OCI-LY7 (cell line): ENCODE measurements at regions not wholly inside any gene's neighbourhood (a gene's known extent, or its start where the extent isn't known, plus 50 kb on each side); places are given as distances from the start of the nearest gene placed in this dataset.

ENCODE experiments used
- BruUV-seq: library from RNA; stranded (reverse); fragments of 400-500 nt; replicated peaks from 2 replicates; lab custom pipeline; 2021; lab: Mats Ljungman, UMichigan
- CTCF ChIA-PET: fragments of 300-600 bp; sonication (Branson Sonifier 250); formaldehyde crosslinking; loops from one replicate; lab custom pipeline; 2022; ENCODE audit warnings: antibody characterized with exemption; ENCODE audit not compliant: unreplicated experiment; lab: Charles Lee
- POLR2A ChIA-PET: fragments of 300-600 bp; sonication (Branson Sonifier 250); formaldehyde crosslinking; loops from one replicate; lab custom pipeline; 2022; ENCODE audit warnings: antibody characterized with exemption; lab: Charles Lee
- DNase-seq: peaks from one replicate; pipeline ENCODE4 v3.0.0-alpha.2; 2015; ENCODE audit warnings: low spot score
- H2AFZ ChIP-seq: fragments of 200-600 bp; sonication (generic), shearing (Covaris generic); 2 replicates; pipeline ENCODE4 v1.6.1; 2014; ENCODE audit warnings: mild to moderate bottlenecking, antibody characterized with exemption, low read length, moderate library complexity
- H3K27ac ChIP-seq: fragments of 200-600 bp; sonication (generic); 2 replicates; pipeline ENCODE4 v1.5.1; 2014; ENCODE audit warnings: mixed run types, low read depth, mild to moderate bottlenecking, moderate library complexity, low read length, inconsistent platforms; ENCODE audit not compliant: poor library complexity, severe bottlenecking
- H3K36me3 ChIP-seq: fragments of 200-600 bp; sonication (generic); 2 replicates; pipeline ENCODE4 v1.6.1; 2014; ENCODE audit warnings: mild to moderate bottlenecking, antibody characterized with exemption, low read length, moderate library complexity, mixed read lengths; ENCODE audit not compliant: insufficient read depth
- H3K4me1 ChIP-seq: fragments of 200-600 bp; sonication (generic); 2 replicates; pipeline ENCODE4 v1.5.1; 2014; ENCODE audit warnings: mild to moderate bottlenecking, low read length; ENCODE audit not compliant: insufficient read depth, poor library complexity, severe bottlenecking
- H3K4me2 ChIP-seq: fragments of 200-600 bp; sonication (generic); 2 replicates; pipeline ENCODE4 v1.6.1; 2014; ENCODE audit warnings: mild to moderate bottlenecking, low read length
- H3K4me3 ChIP-seq: fragments of 200-600 bp; sonication (generic); 2 replicates; pipeline ENCODE4 v1.5.1; 2014; ENCODE audit warnings: mild to moderate bottlenecking, low read depth, low read length; ENCODE audit not compliant: poor library complexity, severe bottlenecking
- H3K79me2 ChIP-seq: fragments of 200-600 bp; sonication (generic); 2 replicates; pipeline ENCODE4 v1.6.1; 2016; ENCODE audit warnings: low read depth, mild to moderate bottlenecking, low read length, moderate library complexity, mixed read lengths; ENCODE audit not compliant: insufficient read depth
- H3K9me2 ChIP-seq: fragments of 200-600 bp; sonication (generic); 2 replicates; pipeline ENCODE4 v1.6.1; 2016; ENCODE audit warnings: mild to moderate bottlenecking, low read length, mixed read lengths; ENCODE audit not compliant: insufficient read depth
- H3K9me3 ChIP-seq: fragments of 200-600 bp; sonication (generic); 2 replicates; pipeline ENCODE4 v1.6.1; 2014; ENCODE audit warnings: mild to moderate bottlenecking, mixed run types, low read length, mixed read lengths
- H4K20me1 ChIP-seq: fragments of 200-600 bp; sonication (generic); 2 replicates; pipeline ENCODE4 v1.6.1; 2014; ENCODE audit warnings: mild to moderate bottlenecking, antibody characterized with exemption, low read length, moderate library complexity, mixed read lengths; ENCODE audit not compliant: insufficient read depth
- EZH2phosphoT487 ChIP-seq: fragments of 200-600 bp; sonication (generic); IDR thresholded peaks from 2 replicates; pipeline ENCODE4 v1.6.1; 2018; ENCODE audit warnings: low read depth, borderline replicate concordance, mild to moderate bottlenecking, mixed run types, antibody characterized with exemption, low read length, moderate library complexity, mixed read lengths
- intact Hi-C: fragments of 100-400 bp; cut with micrococcal nuclease; formaldehyde crosslinking; loops from one replicate; pipeline ENCODE4 v1.10.0; 2022; ENCODE audit not compliant: unreplicated experiment
- TF ChIP-seq, protein P1 (sequence below): fragments of 200-600 bp; sonication (generic); conservative IDR thresholded peaks from 2 replicates; pipeline ENCODE4 v1.5.1; 2014; ENCODE audit warnings: mild to moderate bottlenecking, antibody characterized with exemption, low read length, moderate library complexity, mixed read lengths

GRCh38 chr2:77642339-77642738 is 120.2 kb upstream of the LRRTM4 start:
- ChIA-PET POLR2A (no interaction called here), CTCF (no interaction called here)
- no TSS peak for BruUV-seq
- H2AFZ ChIP-seq, result no peak overlapping the region
- no peaks in the 10 kb centered on the region for H3K79me2 ChIP-seq
- H3K9me3 ChIP-seq, result no peaks in the 10 kb centered on the region
- no peaks in the 10 kb centered on the region for H3K4me1 ChIP-seq
- no peaks in the 10 kb centered on the region for H4K20me1 ChIP-seq
- no peak for DNase-seq
- no peak overlapping the region for H3K27ac ChIP-seq
- no peaks in the 10 kb centered on the region for H3K9me2 ChIP-seq
- H3K36me3 ChIP-seq, result no peaks in the 10 kb centered on the region
- no peak overlapping the region for H3K4me2 ChIP-seq
- H3K4me3 ChIP-seq, result no peak overlapping the region
- TF ChIP-seq, protein P1, sequence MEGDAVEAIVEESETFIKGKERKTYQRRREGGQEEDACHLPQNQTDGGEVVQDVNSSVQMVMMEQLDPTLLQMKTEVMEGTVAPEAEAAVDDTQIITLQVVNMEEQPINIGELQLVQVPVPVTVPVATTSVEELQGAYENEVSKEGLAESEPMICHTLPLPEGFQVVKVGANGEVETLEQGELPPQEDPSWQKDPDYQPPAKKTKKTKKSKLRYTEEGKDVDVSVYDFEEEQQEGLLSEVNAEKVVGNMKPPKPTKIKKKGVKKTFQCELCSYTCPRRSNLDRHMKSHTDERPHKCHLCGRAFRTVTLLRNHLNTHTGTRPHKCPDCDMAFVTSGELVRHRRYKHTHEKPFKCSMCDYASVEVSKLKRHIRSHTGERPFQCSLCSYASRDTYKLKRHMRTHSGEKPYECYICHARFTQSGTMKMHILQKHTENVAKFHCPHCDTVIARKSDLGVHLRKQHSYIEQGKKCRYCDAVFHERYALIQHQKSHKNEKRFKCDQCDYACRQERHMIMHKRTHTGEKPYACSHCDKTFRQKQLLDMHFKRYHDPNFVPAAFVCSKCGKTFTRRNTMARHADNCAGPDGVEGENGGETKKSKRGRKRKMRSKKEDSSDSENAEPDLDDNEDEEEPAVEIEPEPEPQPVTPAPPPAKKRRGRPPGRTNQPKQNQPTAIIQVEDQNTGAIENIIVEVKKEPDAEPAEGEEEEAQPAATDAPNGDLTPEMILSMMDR, result no peak
- no peak for TF ChIP-seq EZH2phosphoT487
- intact Hi-C loops, result no loop called here

- no peak overlapping the region for H3K4me2 ChIP-seq
- H3K4me1 ChIP-seq, result no peaks in the 10 kb centered on the region
- no peaks in the 10 kb centered on the region for H3K79me2 ChIP-seq
- H3K9me2 ChIP-seq, result no peaks in the 10 kb centered on the region
- H3K36me3 ChIP-seq, result no peaks in the 10 kb centered on the region
- ChIA-PET CTCF (no interaction called here), POLR2A (no interaction called here)
- no peak overlapping the region for H3K4me3 ChIP-seq
- intact Hi-C loops, result no loop called here
- DNase-seq, result no peak
- no peaks in the 10 kb centered on the region for H4K20me1 ChIP-seq
- TF ChIP-seq EZH2phosphoT487, result no peak
- TF ChIP-seq, protein P1, result no peak
- BruUV-seq, result no TSS peak
- no peak overlapping the region for H2AFZ ChIP-seq
- no peaks in the 10 kb centered on the region for H3K9me3 ChIP-seq
- H3K27ac ChIP-seq, result no peak overlapping the region
These were observed 127.7 kb upstream of the LRRTM4 start for GRCh38 chr2:77649856-77650255.

- Histone ChIP-seq H3K9me3 (no peaks in the 10 kb centered on the region), H3K9me2 (no peaks in the 10 kb centered on the region), H3K36me3 (no peaks in the 10 kb centered on the region), H3K4me2 (no peak overlapping the region), H3K4me3 (no peak overlapping the region), H4K20me1 (no peaks in the 10 kb centered on the region), H3K79me2 (no peaks in the 10 kb centered on the region), H2AFZ (no peak overlapping the region), H3K4me1 (no peaks in the 10 kb centered on the region), H3K27ac (no peak overlapping the region)
- POLR2A ChIA-PET, result no interaction called here
- BruUV-seq, result no TSS peak
- intact Hi-C loops, result no loop called here
- CTCF ChIA-PET, result no interaction called here
- TF ChIP-seq, protein P1, result no peak
- no peak for TF ChIP-seq EZH2phosphoT487
- no peak for DNase-seq
These were observed 130.3 kb upstream of the LRRTM4 start for GRCh38 chr2:77652499-77652898.
